Effector memory CD8-positive, alpha-beta T cell (primary cell): ENCODE measurements at regions not wholly inside any gene's neighbourhood (a gene's known extent, or its start where the extent isn't known, plus 50 kb on each side); places are given as distances from the start of the nearest gene placed in this dataset.

ENCODE experiments used
- ATAC-seq: fragments of 150-1000 bp; cut with Tn5 transposase; replicated peaks from 2 replicates; pipeline ENCODE4 v1.10.0; 2021; ENCODE audit warnings: mild to moderate bottlenecking, moderate library complexity
- DNase-seq, 3 experiments: peaks; one replicate each; pipeline ENCODE4 v3.0.0; 2021
- H3K27ac Mint-ChIP-seq, 2 donors: one replicate each; pipeline ENCODE4 v1.8.0; 2022; ENCODE audit warnings: mild to moderate bottlenecking in 2 of 2, mixed read lengths in 2 of 2, moderate library complexity in 2 of 2
- H3K27me3 Mint-ChIP-seq, 2 donors: one replicate each; pipeline ENCODE4 v1.8.0; 2022; ENCODE audit warnings: mixed read lengths in 2 of 2
- H3K36me3 Mint-ChIP-seq: one replicate; pipeline ENCODE4 v1.8.0; 2022; ENCODE audit warnings: mild to moderate bottlenecking, moderate library complexity, mixed read lengths; ENCODE audit not compliant: insufficient read depth
- H3K4me1 Mint-ChIP-seq, 2 donors: one replicate each; pipeline ENCODE4 v1.8.0; 2022; ENCODE audit warnings: low read depth in 2 of 2, mixed read lengths in 2 of 2
- H3K4me3 Mint-ChIP-seq, 2 donors: one replicate each; pipeline ENCODE4 v1.8.0; 2022; ENCODE audit warnings: mild to moderate bottlenecking in 2 of 2, mixed read lengths in 2 of 2, moderate library complexity in 2 of 2
- H3K9me3 Mint-ChIP-seq, 2 donors: one replicate each; pipeline ENCODE4 v1.8.0; 2022; ENCODE audit warnings: mixed read lengths in 2 of 2

DNA sequence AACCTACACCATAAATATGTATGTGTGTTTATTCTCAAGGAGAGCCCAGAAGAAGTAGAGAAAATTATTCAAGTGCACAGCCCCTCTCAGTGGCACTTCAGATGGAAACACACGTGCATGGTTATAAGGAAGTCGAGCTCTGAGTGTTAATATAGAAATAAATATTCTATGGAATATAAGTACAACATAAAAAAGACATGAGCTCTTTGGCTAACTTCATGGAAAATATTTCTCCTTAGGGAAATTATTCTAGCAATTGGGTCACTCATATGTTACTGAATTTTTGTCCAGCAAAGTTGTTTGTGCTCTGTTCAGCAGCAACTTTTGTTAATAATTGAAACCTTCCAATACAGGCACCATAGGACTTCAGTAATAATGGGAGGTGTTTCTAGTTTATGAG lies 939.0 kb downstream of the LRFN5 start:
- no peaks in the 10 kb centered on the region for H3K36me3 Mint-ChIP-seq
- peaks cover 7 to 33% of the 10 kb centered on the region in 2 donors for H3K9me3 Mint-ChIP-seq
- H3K4me1 Mint-ChIP-seq = no peaks in the 10 kb centered on the region
- H3K4me3 Mint-ChIP-seq = no peak overlapping the region
- H3K27ac Mint-ChIP-seq = no peak overlapping the region
- DNase-seq (no peak), ATAC-seq (no peak)
- H3K27me3 Mint-ChIP-seq = no peaks in the 10 kb centered on the region

DNA sequence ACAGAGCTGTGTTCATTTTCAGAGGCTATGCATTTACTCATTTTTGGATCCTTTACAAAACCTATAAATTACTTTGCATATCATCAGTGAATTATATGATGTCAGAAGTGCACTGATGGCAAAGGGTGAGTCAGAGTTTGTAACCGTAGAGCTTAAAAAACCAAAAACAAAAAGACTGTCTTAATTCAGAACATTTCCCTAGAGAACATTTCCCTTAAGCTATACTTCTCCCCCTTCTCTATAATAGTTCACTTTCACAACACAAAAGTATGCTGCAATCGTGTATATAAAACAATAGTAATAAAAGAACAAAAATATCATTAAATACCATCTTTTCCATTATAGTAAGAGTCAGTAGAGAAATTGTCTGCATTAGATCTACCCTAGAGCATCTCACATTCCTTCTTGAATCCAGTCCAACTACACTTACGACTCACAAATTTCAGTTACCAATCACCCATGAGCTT lies 934.9 kb downstream of the LRFN5 start:
- DNase-seq = no peak
- H3K4me3 Mint-ChIP-seq = no peak overlapping the region
- peaks cover 0 to 7% of the 10 kb centered on the region in 2 donors for H3K9me3 Mint-ChIP-seq
- no peaks in the 10 kb centered on the region for H3K4me1 Mint-ChIP-seq
- H3K27ac Mint-ChIP-seq = no peak overlapping the region
- no peak for ATAC-seq
- no peaks in the 10 kb centered on the region for H3K27me3 Mint-ChIP-seq
- H3K36me3 Mint-ChIP-seq = no peaks in the 10 kb centered on the region

DNA sequence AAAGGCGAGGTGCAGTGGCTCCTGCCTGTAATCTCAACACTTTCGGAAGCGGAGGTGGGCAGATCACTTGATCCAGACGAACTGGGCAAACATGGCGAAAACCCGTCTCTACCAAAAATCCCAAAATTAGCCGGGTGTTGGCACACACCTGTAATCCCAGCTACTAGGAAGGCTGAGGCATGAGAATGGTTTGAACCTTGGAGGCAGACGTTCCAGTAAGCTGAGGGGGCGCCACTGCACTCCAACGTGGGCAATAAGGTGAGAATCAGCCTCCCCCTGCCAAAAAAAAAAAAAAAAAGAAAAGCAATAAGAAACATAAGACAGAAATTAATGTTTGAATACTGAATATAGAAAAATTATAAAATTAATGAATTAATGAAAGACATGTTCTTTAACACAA lies 928.7 kb downstream of the LRFN5 start:
- Mint-ChIP-seq H3K36me3 (no peaks in the 10 kb centered on the region), H3K27ac (no peak overlapping the region), H3K4me1 (no peaks in the 10 kb centered on the region), H3K4me3 (no peak overlapping the region), H3K9me3 (peaks cover 3 to 5% of the 10 kb centered on the region in 2 donors), H3K27me3 (no peaks in the 10 kb centered on the region)
- DNase-seq (no peak), ATAC-seq (no peak)

DNA sequence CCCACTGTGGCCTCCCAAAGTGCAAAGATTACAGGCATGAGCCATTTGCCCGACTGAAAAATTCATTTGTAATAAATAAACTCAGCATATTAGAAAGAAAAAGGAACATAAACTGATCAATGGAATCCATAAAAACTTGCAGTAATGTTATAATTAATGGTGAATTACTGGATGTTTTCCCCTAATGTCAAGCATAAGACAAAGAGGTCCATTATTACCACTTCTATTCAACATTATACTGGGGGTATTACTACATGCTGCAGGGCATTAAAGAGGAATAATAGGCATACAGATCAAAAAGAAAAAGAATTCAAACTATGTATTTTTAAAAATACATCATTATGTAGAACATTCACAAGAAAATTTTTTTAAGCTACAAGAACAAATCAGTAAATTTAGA lies 926.8 kb downstream of the LRFN5 start:
- Mint-ChIP-seq H3K27me3 (no peaks in the 10 kb centered on the region), H3K4me1 (no peaks in the 10 kb centered on the region)

DNA sequence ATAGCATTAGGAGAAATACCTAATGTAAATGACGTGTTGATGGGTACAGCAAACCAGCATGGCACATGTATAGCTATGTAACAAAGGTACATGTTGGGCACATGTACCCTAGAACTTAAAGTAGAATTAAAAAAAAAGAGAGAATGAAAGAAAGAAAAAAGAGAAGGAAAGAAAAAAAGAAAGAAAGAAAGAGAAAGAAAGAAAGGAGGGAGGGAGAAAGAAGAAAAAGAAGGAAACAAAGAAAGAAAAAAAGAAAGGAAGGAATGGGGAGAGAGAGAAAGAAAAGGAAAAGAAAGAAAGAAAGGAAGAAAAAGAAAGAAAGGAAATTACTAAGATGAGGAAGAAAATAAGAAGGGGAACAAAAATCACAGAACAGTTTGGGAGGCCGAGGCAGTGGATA lies 925.5 kb downstream of the LRFN5 start:
- Mint-ChIP-seq H3K4me1 (no peaks in the 10 kb centered on the region), H3K9me3 (peaks cover 3 to 13% of the 10 kb centered on the region in 2 donors), H3K27ac (no peak overlapping the region), H3K27me3 (no peaks in the 10 kb centered on the region), H3K36me3 (no peaks in the 10 kb centered on the region), H3K4me3 (no peak overlapping the region)
- DNase-seq (no peak), ATAC-seq (no peak)

More for the DNA sequence above, 926.8 kb downstream of the LRFN5 start:
- H3K9me3 Mint-ChIP-seq = peaks cover 3 to 5% of the 10 kb centered on the region in 2 donors
- DNase-seq = no peak
- no peaks in the 10 kb centered on the region for H3K36me3 Mint-ChIP-seq
- no peak overlapping the region for H3K4me3 Mint-ChIP-seq
- no peak for ATAC-seq
- no peak overlapping the region for H3K27ac Mint-ChIP-seq

DNA sequence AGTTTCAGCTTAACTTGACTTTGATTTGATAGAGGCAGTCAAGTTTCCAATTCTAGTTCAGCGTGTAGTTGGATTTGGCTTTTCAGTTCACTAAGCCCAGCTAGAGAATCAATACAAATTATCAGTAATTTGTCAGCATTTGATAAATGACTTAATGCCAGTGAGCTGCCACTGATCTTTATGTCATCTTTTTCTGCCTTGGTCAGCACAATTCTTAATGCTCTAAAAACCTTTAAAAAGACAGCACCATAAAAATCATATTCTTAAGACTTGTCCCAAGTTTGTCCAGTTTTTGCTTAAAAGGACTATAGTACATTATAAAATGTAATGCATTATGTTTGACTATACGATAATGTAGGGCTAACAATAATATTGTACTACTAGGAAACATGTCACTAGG lies 920.5 kb downstream of the LRFN5 start:
- Mint-ChIP-seq H3K27me3 (no peaks in the 10 kb centered on the region), H3K4me3 (no peak overlapping the region), H3K27ac (no peak overlapping the region), H3K4me1 (no peaks in the 10 kb centered on the region), H3K36me3 (no peaks in the 10 kb centered on the region), H3K9me3 (peaks cover 4 to 7% of the 10 kb centered on the region in 2 donors)
- DNase-seq (no peak), ATAC-seq (no peak)

DNA sequence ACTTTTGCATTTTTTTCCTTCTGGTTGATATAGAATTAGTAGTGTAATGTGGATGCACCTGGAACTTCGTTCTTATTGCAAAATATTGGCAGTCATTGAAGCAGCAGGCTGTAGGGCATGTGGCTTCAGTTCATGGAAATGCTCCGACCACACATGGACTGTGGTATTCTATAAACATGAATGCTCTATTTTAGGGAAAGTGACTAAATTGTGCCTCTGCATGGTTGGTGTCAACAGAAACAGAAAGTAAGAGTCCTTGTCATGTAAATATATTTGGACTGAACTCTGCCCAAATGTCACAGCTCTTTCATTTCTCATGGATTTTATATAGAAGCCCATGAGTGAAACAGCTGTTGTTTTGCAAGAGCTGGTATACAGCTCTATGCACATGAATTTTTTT lies 917.0 kb downstream of the LRFN5 start:
- Mint-ChIP-seq H3K4me3 (no peak overlapping the region), H3K27me3 (no peaks in the 10 kb centered on the region), H3K36me3 (no peaks in the 10 kb centered on the region), H3K9me3 (peaks cover 3 to 15% of the 10 kb centered on the region in 2 donors), H3K4me1 (no peaks in the 10 kb centered on the region), H3K27ac (no peak overlapping the region)
- DNase-seq = no peak
- ATAC-seq = no peak

DNA sequence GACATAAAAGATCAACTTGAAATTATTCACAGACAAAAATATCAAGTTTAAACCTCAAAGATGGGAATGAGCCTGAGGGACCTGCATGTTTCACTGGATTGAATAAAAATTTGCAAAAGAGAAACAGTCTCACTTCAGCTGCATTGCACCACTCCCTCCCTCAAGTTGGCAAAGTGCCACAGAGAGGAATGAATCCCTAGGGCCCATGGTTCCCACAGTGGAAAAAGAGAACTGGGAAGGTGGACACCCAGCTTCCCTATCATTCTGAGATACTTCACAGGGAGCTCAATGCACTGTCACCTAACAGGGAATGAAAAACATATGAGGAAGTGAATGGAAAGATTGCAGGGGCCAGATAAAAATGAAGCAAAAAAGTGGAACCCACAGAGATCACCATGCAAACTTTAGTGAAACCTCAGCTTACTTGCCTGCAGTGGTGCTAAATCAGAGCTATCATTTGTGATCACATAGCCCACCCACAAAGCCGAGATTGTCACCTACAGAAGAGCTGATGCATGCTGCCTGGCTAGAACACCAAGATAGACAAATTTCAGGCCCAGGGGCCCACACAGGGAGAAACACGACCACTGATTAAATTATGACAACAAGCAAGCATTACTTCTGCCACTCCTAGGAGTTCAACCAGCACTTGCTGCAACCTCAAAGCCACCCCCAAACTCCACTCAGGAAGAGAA lies 911.3 kb downstream of the LRFN5 start:
- peaks cover 8 to 29% of the 10 kb centered on the region in 2 donors for H3K9me3 Mint-ChIP-seq
- no peaks in the 10 kb centered on the region for H3K27me3 Mint-ChIP-seq
- H3K36me3 Mint-ChIP-seq = no peaks in the 10 kb centered on the region
- no peak overlapping the region for H3K27ac Mint-ChIP-seq
- ATAC-seq = no peak
- no peak overlapping the region for H3K4me3 Mint-ChIP-seq
- DNase-seq = no peak
- no peaks in the 10 kb centered on the region for H3K4me1 Mint-ChIP-seq

DNA sequence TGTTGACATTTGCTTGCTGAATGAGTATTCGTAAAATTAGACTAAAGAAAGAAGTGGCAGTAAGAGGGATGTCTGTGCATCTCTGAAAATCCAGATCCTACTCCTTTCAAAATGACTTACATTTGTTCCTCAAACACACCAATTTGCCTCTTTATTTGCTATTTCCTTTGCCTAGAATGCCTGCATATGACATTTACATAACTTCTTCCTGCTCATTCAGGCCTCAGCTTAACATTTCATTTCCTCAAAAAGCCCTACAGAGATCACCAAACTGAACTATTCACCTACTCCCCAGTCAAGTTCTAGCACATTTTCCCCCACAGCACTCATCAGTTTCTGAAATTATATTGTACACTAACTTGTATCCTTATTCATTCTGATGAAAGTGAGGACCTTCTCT lies 907.2 kb downstream of the LRFN5 start:
- Mint-ChIP-seq H3K36me3 (no peaks in the 10 kb centered on the region), H3K4me3 (no peak overlapping the region), H3K4me1 (no peaks in the 10 kb centered on the region), H3K27me3 (no peaks in the 10 kb centered on the region), H3K9me3 (peaks cover 12 to 39% of the 10 kb centered on the region in 2 donors), H3K27ac (no peak overlapping the region)
- ATAC-seq (no peak), DNase-seq (no peak)

DNA sequence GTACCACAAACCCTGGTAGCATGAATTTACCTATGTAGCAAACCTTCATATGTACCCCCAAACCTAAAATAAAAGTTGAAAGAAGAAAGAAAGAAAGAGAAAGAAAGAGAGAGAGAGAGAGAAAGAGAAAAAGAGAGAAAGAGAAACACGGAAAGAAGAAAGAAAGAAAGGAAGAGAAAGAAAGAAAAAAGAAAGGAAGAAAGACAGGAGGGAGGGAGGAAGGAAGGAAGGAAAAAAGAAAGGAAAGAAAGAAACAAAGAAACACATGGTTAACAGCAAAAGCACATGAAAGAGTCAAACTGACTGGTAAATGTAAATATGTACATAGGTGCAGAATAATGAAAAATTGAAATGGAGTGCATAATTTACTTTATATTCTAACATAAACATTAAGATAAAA lies 903.4 kb downstream of the LRFN5 start:
- H3K4me1 Mint-ChIP-seq = no peaks in the 10 kb centered on the region
- peaks cover 9 to 36% of the 10 kb centered on the region in 2 donors for H3K9me3 Mint-ChIP-seq
- no peaks in the 10 kb centered on the region for H3K27me3 Mint-ChIP-seq
- DNase-seq (no peak), ATAC-seq (no peak)
- no peaks in the 10 kb centered on the region for H3K36me3 Mint-ChIP-seq
- no peak overlapping the region for H3K27ac Mint-ChIP-seq
- no peak overlapping the region for H3K4me3 Mint-ChIP-seq

DNA sequence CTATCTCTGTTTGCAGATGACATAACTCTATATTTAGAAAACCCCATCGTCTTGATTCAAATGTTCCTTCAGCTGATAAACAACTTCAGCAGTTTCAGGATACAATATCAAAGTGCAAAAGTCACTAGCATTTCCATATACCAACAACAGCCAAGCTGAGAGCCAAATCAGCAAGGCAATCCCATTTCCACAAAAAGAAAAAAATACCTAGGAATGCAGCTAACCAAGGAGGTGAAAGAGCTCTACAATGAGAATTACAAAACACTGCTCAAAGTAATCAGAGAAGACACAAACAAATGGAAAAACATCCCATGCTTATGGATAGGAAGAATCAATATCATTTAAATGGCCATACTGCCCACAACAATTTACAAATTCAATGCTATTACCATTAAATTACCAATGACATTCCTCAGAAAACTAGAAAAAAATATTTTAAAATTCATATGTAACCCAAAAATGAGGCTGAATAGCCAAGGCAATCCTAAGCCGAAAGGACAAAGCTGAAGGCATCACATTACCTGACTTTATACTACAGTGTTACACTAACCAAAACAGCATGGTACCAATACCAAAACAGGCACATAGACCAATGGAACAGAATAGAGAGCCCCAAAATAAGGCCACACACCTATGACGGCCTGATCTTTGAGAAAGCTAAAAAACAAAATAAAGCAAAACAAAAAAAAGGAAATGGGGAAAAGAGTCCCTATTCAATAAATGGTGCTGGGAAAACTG lies 901.7 kb downstream of the LRFN5 start:
- H3K36me3 Mint-ChIP-seq = no peaks in the 10 kb centered on the region
- H3K27me3 Mint-ChIP-seq = no peaks in the 10 kb centered on the region

DNA sequence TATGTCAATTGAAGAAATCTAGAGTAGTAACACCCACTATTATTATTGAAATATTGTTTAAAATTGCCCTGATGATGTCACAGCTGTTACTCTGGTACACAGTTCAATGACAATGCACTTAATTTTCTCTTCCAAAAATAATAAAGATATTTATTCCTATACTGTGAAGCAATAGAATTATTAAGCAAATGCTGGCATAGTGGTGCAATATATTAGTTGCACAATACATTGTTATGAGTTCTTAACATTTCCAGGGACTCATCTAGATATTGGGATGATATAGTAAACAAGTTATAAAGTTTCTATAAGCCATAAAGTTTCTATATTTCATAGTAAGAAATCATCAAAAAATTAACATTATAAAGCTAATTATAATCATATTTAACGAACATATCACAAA lies 897.8 kb downstream of the LRFN5 start:
- H3K36me3 Mint-ChIP-seq = no peaks in the 10 kb centered on the region
- no peak for DNase-seq
- no peak for ATAC-seq
- no peaks in the 10 kb centered on the region for H3K4me1 Mint-ChIP-seq
- H3K4me3 Mint-ChIP-seq = no peak overlapping the region
- no peaks in the 10 kb centered on the region for H3K27me3 Mint-ChIP-seq
- H3K9me3 Mint-ChIP-seq = peaks cover 5 to 7% of the 10 kb centered on the region in 2 donors
- H3K27ac Mint-ChIP-seq = no peak overlapping the region

More for the DNA sequence above, 901.7 kb downstream of the LRFN5 start:
- no peaks in the 10 kb centered on the region for H3K4me1 Mint-ChIP-seq
- DNase-seq (no peak), ATAC-seq (no peak)
- H3K9me3 Mint-ChIP-seq = peaks cover 9 to 20% of the 10 kb centered on the region in 2 donors
- H3K27ac Mint-ChIP-seq = no peak overlapping the region
- no peak overlapping the region for H3K4me3 Mint-ChIP-seq

DNA sequence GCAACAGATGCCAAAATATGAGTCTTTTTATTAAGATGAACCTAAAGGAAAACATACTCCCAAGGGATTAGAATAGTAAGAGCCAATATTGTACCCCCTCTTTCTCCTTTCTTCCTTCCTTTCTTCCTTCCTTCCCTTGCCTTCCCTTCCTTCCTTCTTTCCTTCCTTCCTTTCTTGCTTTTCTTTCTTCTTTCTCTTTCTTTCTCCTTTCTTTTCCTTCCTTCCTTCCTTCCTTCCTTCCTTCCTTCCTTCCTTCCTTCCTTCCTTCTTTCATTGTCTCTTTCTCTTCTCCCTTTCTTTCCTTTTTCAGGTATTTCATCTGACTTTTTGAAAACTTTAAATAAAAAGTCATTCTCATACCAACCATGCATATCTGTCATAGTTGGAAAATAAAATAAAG lies 892.5 kb downstream of the LRFN5 start:
- no peak for DNase-seq
- Mint-ChIP-seq H3K4me3 (no peak overlapping the region), H3K9me3 (peaks cover 0 to 2% of the 10 kb centered on the region in 2 donors), H3K27ac (no peak overlapping the region), H3K36me3 (no peaks in the 10 kb centered on the region), H3K4me1 (no peaks in the 10 kb centered on the region), H3K27me3 (no peaks in the 10 kb centered on the region)
- no peak for ATAC-seq

DNA sequence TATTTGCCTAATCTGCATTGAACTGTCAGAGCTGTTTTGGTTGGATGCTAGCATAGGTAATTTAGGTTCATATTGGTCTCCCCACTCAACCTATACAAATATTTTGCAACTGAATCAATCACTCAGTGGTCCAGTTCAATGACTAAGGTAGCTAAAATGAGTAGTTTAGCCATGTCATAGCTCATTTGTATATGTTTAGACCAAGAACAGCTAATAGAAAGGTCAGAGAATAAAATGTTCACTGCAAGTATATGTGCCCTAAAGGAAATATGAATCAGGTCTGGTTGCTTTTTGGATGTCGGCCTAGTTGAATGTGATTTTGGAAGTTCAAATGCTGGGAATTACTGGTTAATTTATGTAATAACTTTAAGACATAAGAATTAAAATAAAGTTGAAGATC lies 883.9 kb downstream of the LRFN5 start:
- Mint-ChIP-seq H3K27me3 (no peaks in the 10 kb centered on the region), H3K4me3 (no peak overlapping the region), H3K27ac (no peak overlapping the region), H3K4me1 (no peaks in the 10 kb centered on the region), H3K9me3 (no peaks in the 10 kb centered on the region), H3K36me3 (no peaks in the 10 kb centered on the region)
- ATAC-seq (no peak), DNase-seq (no peak)
